Endothelial cell (in vitro differentiated cells): ENCODE measurements at regions not wholly inside any gene's neighbourhood (a gene's known extent, or its start where the extent isn't known, plus 50 kb on each side); places are given as distances from the start of the nearest gene placed in this dataset.

Experiments used
- DNase-seq: peaks from one replicate; pipeline ENCODE4 v3.0.0; 2021; ENCODE audit warnings: low spot score
- H3K27ac Mint-ChIP-seq: one replicate; pipeline ENCODE4 v1.8.0; 2021; ENCODE audit warnings: mixed read lengths, inconsistent platforms; ENCODE audit not compliant: unreplicated experiment
- H3K27me3 Mint-ChIP-seq: one replicate; pipeline ENCODE4 v1.8.0; 2021; ENCODE audit warnings: mild to moderate bottlenecking, moderate library complexity, mixed read lengths, inconsistent platforms; ENCODE audit not compliant: unreplicated experiment
- H3K36me3 Mint-ChIP-seq: one replicate; pipeline ENCODE4 v1.8.0; 2021; ENCODE audit warnings: mild to moderate bottlenecking, low read depth, mixed read lengths, inconsistent platforms; ENCODE audit not compliant: unreplicated experiment
- H3K4me1 Mint-ChIP-seq: one replicate; pipeline ENCODE4 v1.8.0; 2021; ENCODE audit warnings: mild to moderate bottlenecking, mixed read lengths, inconsistent platforms; ENCODE audit not compliant: unreplicated experiment
- H3K4me3 Mint-ChIP-seq: one replicate; pipeline ENCODE4 v1.8.0; 2021; ENCODE audit warnings: mild to moderate bottlenecking, mixed read lengths, inconsistent platforms; ENCODE audit not compliant: unreplicated experiment
- H3K9me3 Mint-ChIP-seq: one replicate; pipeline ENCODE4 v1.8.0; 2021; ENCODE audit warnings: mixed read lengths, inconsistent platforms; ENCODE audit not compliant: unreplicated experiment
- CTCF ChIP-seq: fragments of 200-600 bp; sonication (generic); IDR thresholded peaks from one replicate; pipeline ENCODE4 v1.5.0; 2021; ENCODE audit warnings: antibody characterized with exemption; ENCODE audit not compliant: unreplicated experiment

DNA sequence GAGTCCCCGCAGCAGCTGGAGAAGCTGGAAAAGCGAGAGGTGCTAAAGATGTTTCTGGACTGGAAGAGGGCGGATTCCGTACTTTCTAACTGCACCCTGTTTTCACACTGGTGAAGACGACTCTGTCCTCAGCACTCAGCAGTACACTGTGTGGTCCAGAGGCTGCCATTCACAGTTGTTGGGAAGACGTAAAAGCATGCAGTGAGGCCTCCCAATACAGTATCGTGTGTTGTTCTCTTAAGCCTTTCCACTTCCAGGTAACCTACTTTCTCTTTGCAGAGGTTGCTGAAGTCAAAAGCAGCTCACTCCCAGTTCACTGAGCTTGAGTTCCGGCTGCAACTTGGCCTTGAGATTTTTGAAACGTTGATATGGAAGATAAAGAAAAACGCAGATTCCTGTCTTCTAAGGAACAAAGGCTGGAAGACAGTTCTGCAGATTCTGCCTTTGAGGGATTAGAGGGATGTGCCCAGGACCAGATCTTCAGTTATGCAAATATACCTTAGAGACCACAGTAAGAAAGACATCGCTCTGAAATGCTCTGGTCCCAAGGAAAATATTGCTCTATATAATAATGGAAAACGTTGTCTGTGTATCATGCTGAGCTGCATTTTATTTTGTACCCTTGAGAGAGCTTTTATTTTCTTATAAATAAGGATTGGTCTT is 540.9 kb downstream of the TRIML1 start:
- no peak for TF ChIP-seq CTCF
- H3K36me3 Mint-ChIP-seq, result no peaks in the 10 kb centered on the region
- no peaks in the 10 kb centered on the region for H3K4me1 Mint-ChIP-seq
- H3K27ac Mint-ChIP-seq, result no peak overlapping the region
- no peak for DNase-seq
- no peaks in the 10 kb centered on the region for H3K9me3 Mint-ChIP-seq
- H3K27me3 Mint-ChIP-seq, result no peaks in the 10 kb centered on the region
- no peak overlapping the region for H3K4me3 Mint-ChIP-seq

DNA sequence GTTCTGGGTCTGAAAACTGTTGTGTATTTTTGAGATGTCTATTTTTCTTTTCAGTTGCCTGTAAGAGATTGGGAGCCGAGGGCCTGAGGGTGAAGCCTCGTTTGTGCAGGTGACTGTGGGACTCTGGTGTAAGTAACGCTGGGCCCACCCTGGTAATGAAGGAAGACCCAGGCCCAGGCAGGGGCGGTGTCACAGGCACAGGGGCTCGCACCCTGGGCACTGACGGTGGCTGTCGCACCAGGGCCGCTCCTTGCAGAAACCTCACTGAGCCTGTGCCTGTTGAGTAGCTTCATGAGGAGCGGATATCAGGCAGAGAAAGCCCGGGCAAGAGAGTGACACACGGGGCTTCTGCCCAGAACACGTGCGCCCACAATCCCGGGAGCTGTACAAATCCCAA is 541.4 kb downstream of the TRIML1 start:
- no peaks in the 10 kb centered on the region for H3K27me3 Mint-ChIP-seq
- no peak overlapping the region for H3K4me3 Mint-ChIP-seq
- TF ChIP-seq CTCF, result no peak
- no peaks in the 10 kb centered on the region for H3K4me1 Mint-ChIP-seq
- H3K27ac Mint-ChIP-seq, result no peak overlapping the region
- H3K9me3 Mint-ChIP-seq, result no peaks in the 10 kb centered on the region
- H3K36me3 Mint-ChIP-seq, result no peaks in the 10 kb centered on the region
- DNase-seq, result no peak

DNA sequence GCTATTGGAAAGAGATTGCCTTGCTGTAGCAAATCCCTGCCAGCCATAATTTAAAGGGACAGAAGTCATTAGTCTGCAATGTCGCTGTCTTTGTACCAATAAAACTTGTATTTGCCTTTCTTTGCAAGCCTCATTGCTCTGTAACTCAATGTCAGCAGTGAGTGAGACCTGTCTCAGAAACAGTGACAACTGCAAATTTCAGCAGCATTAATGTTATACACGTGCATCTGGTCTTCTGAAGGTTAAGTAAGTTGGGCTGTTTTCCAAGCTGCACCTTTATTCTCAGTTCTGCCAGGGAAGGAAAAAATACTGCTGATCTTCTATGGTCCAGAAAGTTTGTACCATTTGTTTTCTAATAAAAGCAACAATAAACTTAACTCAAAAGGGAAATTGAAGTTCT is 543.1 kb downstream of the TRIML1 start:
- Mint-ChIP-seq H3K4me1 (peaks cover 3% of the 10 kb centered on the region), H3K27me3 (no peaks in the 10 kb centered on the region), H3K27ac (no peak overlapping the region), H3K9me3 (no peaks in the 10 kb centered on the region), H3K36me3 (no peaks in the 10 kb centered on the region), H3K4me3 (no peak overlapping the region)
- no peak for DNase-seq
- TF ChIP-seq CTCF, result no peak

DNA sequence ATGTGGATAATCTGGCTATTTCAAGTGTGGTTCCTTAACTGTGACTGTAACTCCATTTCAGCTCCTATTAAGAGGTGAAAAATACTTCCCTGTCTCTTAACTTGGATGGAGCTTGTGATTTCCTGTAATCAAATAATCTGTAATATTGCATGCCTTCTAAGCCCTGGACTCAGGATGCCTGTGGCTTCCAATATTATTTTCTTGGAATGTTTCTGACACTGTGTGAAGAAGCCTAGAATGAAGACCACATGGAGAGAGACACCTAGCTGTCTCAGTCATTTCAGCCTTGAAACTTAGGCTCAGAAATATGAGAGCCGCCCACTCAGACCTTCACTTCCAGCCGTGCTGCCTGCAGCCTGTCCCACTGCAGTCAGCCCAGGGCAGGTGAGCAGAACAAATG is 544.3 kb downstream of the TRIML1 start:
- Mint-ChIP-seq H3K9me3 (no peaks in the 10 kb centered on the region), H3K4me3 (no peak overlapping the region), H3K27me3 (peaks cover 1% of the 10 kb centered on the region), H3K4me1 (peaks cover 4% of the 10 kb centered on the region), H3K36me3 (no peaks in the 10 kb centered on the region), H3K27ac (no peak overlapping the region)
- DNase-seq, result no peak
- TF ChIP-seq CTCF, result no peak

- no peak for DNase-seq
- Mint-ChIP-seq H3K4me1 (peaks cover 4% of the 10 kb centered on the region), H3K4me3 (no peak overlapping the region), H3K9me3 (no peaks in the 10 kb centered on the region), H3K36me3 (no peaks in the 10 kb centered on the region), H3K27ac (no peak overlapping the region), H3K27me3 (peaks cover 1% of the 10 kb centered on the region)
- no peak for TF ChIP-seq CTCF
Measured at GRCh38 chr4:188688956-188689355, 549.7 kb downstream of the TRIML1 start.
